ENCODE measurements at regions not wholly inside any gene's neighbourhood (a gene's known extent, or its start where the extent isn't known, plus 50 kb on each side); places are given as distances from the start of the nearest gene placed in this dataset.

GRCh38 chr1:87685311-87686135, 356.8 kb downstream of the LMO4 start:
- no peak for FAIRE-seq

- no peak for FAIRE-seq
Observed at GRCh38 chr1:87686136-87686495, 357.4 kb downstream of the LMO4 start.

GRCh38 chr1:87686671-87687070, 358.0 kb downstream of the LMO4 start:
- no peak for FAIRE-seq

GRCh38 chr1:87688136-87688535, 359.5 kb downstream of the LMO4 start:
- no peak for FAIRE-seq

- FAIRE-seq, result no peak
Observed at GRCh38 chr1:87689487-87689886, 360.8 kb downstream of the LMO4 start.

- no peak for FAIRE-seq
Observed at GRCh38 chr1:87696483-87696882, 367.8 kb downstream of the LMO4 start.

GRCh38 chr1:87702455-87702854, 373.8 kb downstream of the LMO4 start:
- no peak for FAIRE-seq

- no peak for FAIRE-seq
Observed at GRCh38 chr1:87705233-87705632, 376.6 kb downstream of the LMO4 start.

GRCh38 chr1:87706203-87706602, 377.5 kb downstream of the LMO4 start:
- FAIRE-seq, result no peak

GRCh38 chr1:87706779-87707228, 378.1 kb downstream of the LMO4 start:
- FAIRE-seq, result no peak

- no peak for FAIRE-seq
Observed at GRCh38 chr1:87707411-87707810, 378.7 kb downstream of the LMO4 start.

GRCh38 chr1:87712261-87713010, 383.8 kb downstream of the LMO4 start:
- FAIRE-seq, result no peak

GRCh38 chr1:87714278-87714677, 385.6 kb downstream of the LMO4 start:
- FAIRE-seq, result no peak

- FAIRE-seq, result no peak
Observed at GRCh38 chr1:87715052-87715451, 386.4 kb downstream of the LMO4 start.

- no peak for FAIRE-seq
Observed at GRCh38 chr1:87715471-87715870, 386.8 kb downstream of the LMO4 start.

- FAIRE-seq, result no peak
Observed at GRCh38 chr1:87717157-87717670, 388.5 kb downstream of the LMO4 start.

GRCh38 chr1:87718241-87718950, 389.7 kb downstream of the LMO4 start:
- no peak for FAIRE-seq

GRCh38 chr1:87719658-87720057, 391.0 kb downstream of the LMO4 start:
- no peak for FAIRE-seq

- no peak for FAIRE-seq
Observed at GRCh38 chr1:87720561-87720960, 391.9 kb downstream of the LMO4 start.

GRCh38 chr1:87723193-87723592, 394.5 kb downstream of the LMO4 start:
- FAIRE-seq, result no peak

GRCh38 chr1:87728169-87728568, 399.5 kb downstream of the LMO4 start:
- no peak for FAIRE-seq

- no peak for FAIRE-seq
Observed at GRCh38 chr1:87730274-87731216, 401.9 kb downstream of the LMO4 start.
